Body of pancreas (tissue), 4 donors: ENCODE measurements at regions not wholly inside any gene's neighbourhood (a gene's known extent, or its start where the extent isn't known, plus 50 kb on each side); places are given as distances from the start of the nearest gene placed in this dataset.

Experiments used
- ATAC-seq: fragments of 150-250 bp; one replicate; pipeline ENCODE4 v1.9.1; 2016
- DNase-seq, 4 donors: peaks; one replicate each; pipeline ENCODE4 v3.0.0-alpha.2; 2019
- H3K27ac ChIP-seq, 4 donors: fragments of 200-600 bp; sonication (generic); 1 replicate in 3 of 4; 2 replicates in 1 of 4; pipeline versions ENCODE4 v1.5.1 to v1.6.1; 2016 to 2019; ENCODE audit warnings: mild to moderate bottlenecking in 1 of 4, mixed read lengths in 1 of 4, moderate library complexity in 1 of 4
- H3K27me3 ChIP-seq, 2 donors: fragments of 200-600 bp; sonication (generic); one replicate each; pipeline ENCODE4 v1.6.0; 2016; ENCODE audit warnings: mild to moderate bottlenecking in 1 of 2
- H3K36me3 ChIP-seq, 2 donors: fragments of 200-600 bp; sonication (generic); replicated peaks in 1 of 2; 2 replicates each; pipeline ENCODE4 v1.5.1; 2016; ENCODE audit warnings: low read depth in 2 of 2; ENCODE audit not compliant: insufficient read depth in 1 of 2
- H3K4me1 ChIP-seq: fragments of 200-600 bp; sonication (generic); one replicate; pipeline ENCODE4 v1.6.0; 2016
- H3K4me3 ChIP-seq, 2 donors: fragments of 200-600 bp; sonication (generic); 1 replicate in 1 of 2; 2 replicates in 1 of 2; pipeline ENCODE4 v1.5.1; 2016 to 2019
- H3K9me3 ChIP-seq, 3 donors: fragments of 200-600 bp; sonication (generic); 1 replicate in 2 of 3; 2 replicates in 1 of 3; pipeline ENCODE4 v1.5.1; 2016
- CTCF ChIP-seq, 7 experiments: fragments of 450-650 bp in 4 of 7; fragments of 200-600 bp in 3 of 7; sonication (generic) in 3 of 7; IDR thresholded peaks; one replicate each; pipeline ENCODE4 v1.5.1; 2016 to 2019; ENCODE audit warnings: antibody characterized with exemption in 7 of 7
- POLR2A ChIP-seq, 3 donors: fragments of 450-650 bp; IDR thresholded peaks; one replicate each; pipeline ENCODE4 v1.6.1; 2016; ENCODE audit warnings: antibody characterized with exemption in 3 of 3, mild to moderate bottlenecking in 2 of 3
- WGBS, 2 donors: methylation state at CpG; one replicate each; pipeline ENCODE4 v1.1.5; 2017; 5-methylcytosine and 5-hydroxymethylcytosine counted together
- intact Hi-C: fragments of 100-400 bp; cut with DNase I; formaldehyde crosslinking; loops from one replicate; pipeline ENCODE4 v1.15.1; 2023

GRCh38 chr10:80702143-80702542 lies 164.4 kb downstream of the SH2D4B start:
- intact Hi-C loops: no loop called here
- no peak overlapping the region for H3K27ac ChIP-seq
- DNase-seq: peak in 1 of 4 donors; percentile 6

GRCh38 chr10:80705899-80706298 lies 168.2 kb downstream of the SH2D4B start:
- no peak for TF ChIP-seq CTCF (IDR thresholded peaks at IDR 0.05)
- no peak for TF ChIP-seq POLR2A (IDR thresholded peaks at IDR 0.05)
- Histone ChIP-seq H3K9me3 (no peaks in the 10 kb centered on the region), H3K27ac (no peak overlapping the region), H3K4me3 (no peak overlapping the region), H3K27me3 (no peaks in the 10 kb centered on the region), H3K36me3 (no peaks in the 10 kb centered on the region), H3K4me1 (no peaks in the 10 kb centered on the region)
- no peak for DNase-seq
- intact Hi-C loops: no loop called here
- ATAC-seq: no peak

More at GRCh38 chr10:80702143-80702542, 164.4 kb downstream of the SH2D4B start:
- H3K36me3 ChIP-seq: no peaks in the 10 kb centered on the region
- no peaks in the 10 kb centered on the region for H3K4me1 ChIP-seq
- 55 to 62% methylated on average over 6 of the region's 6 CpGs for WGBS, 2 donors
- no peaks in the 10 kb centered on the region for H3K27me3 ChIP-seq
- no peak overlapping the region for H3K4me3 ChIP-seq
- TF ChIP-seq CTCF (IDR thresholded peaks at IDR 0.05) (no peak), POLR2A (IDR thresholded peaks at IDR 0.05) (no peak)
- no peaks in the 10 kb centered on the region for H3K9me3 ChIP-seq
- ATAC-seq: no peak

GRCh38 chr10:80708185-80708584 lies 170.5 kb downstream of the SH2D4B start:
- H3K27ac ChIP-seq: no peak overlapping the region
- no peaks in the 10 kb centered on the region for H3K9me3 ChIP-seq
- no peak overlapping the region for H3K4me3 ChIP-seq
- ATAC-seq: no peak
- H3K27me3 ChIP-seq: no peaks in the 10 kb centered on the region
- intact Hi-C loops: no loop called here
- H3K36me3 ChIP-seq: no peaks in the 10 kb centered on the region
- H3K4me1 ChIP-seq: no peaks in the 10 kb centered on the region
- WGBS, 2 donors: 82% methylated on average over 2 of the region's 2 CpGs
- DNase-seq: no peak
- no peak for TF ChIP-seq CTCF (IDR thresholded peaks at IDR 0.05)
- TF ChIP-seq POLR2A (IDR thresholded peaks at IDR 0.05): no peak

- no peak for ATAC-seq
- no peak for DNase-seq
- no peak overlapping the region for H3K4me3 ChIP-seq
- TF ChIP-seq CTCF (IDR thresholded peaks at IDR 0.05) (no peak), POLR2A (IDR thresholded peaks at IDR 0.05) (no peak)
- no peaks in the 10 kb centered on the region for H3K27me3 ChIP-seq
- H3K36me3 ChIP-seq: no peaks in the 10 kb centered on the region
- no peak overlapping the region for H3K27ac ChIP-seq
- intact Hi-C loops: no loop called here
- H3K4me1 ChIP-seq: no peaks in the 10 kb centered on the region
- WGBS, 2 donors: 74 to 77% methylated on average over 1 of the region's 1 CpG
- no peaks in the 10 kb centered on the region for H3K9me3 ChIP-seq
Observed at GRCh38 chr10:80708808-80709207, 171.1 kb downstream of the SH2D4B start.

GRCh38 chr10:80709866-80710265 lies 172.2 kb downstream of the SH2D4B start:
- no peak for TF ChIP-seq CTCF (IDR thresholded peaks at IDR 0.05)
- no peak for TF ChIP-seq POLR2A (IDR thresholded peaks at IDR 0.05)
- intact Hi-C loops: no loop called here

More at GRCh38 chr10:80709866-80710265, 172.2 kb downstream of the SH2D4B start:
- H3K36me3 ChIP-seq: no peaks in the 10 kb centered on the region
- H3K4me3 ChIP-seq: no peak overlapping the region
- no peak for DNase-seq
- no peak overlapping the region for H3K27ac ChIP-seq
- H3K27me3 ChIP-seq: no peaks in the 10 kb centered on the region
- no peak for ATAC-seq
- no peaks in the 10 kb centered on the region for H3K9me3 ChIP-seq
- no peaks in the 10 kb centered on the region for H3K4me1 ChIP-seq
- 88 to 92% methylated on average over 5 of the region's 5 CpGs for WGBS, 2 donors
